ENCODE measurements at regions not wholly inside any gene's neighbourhood (a gene's known extent, or its start where the extent isn't known, plus 50 kb on each side); places are given as distances from the start of the nearest gene placed in this dataset.
"Not testable (repeated sequence)": the region's sequence is repeated elsewhere in the genome, so short reads cannot be mapped to it uniquely, and the experiment has no call there.

- Mint-ChIP-seq H3K4me3 (ENCODE audit: unreplicated experiment) (no peak overlapping the region), H3K27me3 (ENCODE audit: unreplicated experiment) (no peaks in the 10 kb centered on the region), H3K27ac (ENCODE audit: unreplicated experiment) (no peak overlapping the region), H3K9me3 (ENCODE audit: unreplicated experiment) (no peaks in the 10 kb centered on the region), H3K4me1 (ENCODE audit: unreplicated experiment) (no peaks in the 10 kb centered on the region), H3K36me3 (ENCODE audit: low read depth, unreplicated experiment) (peaks cover 4% of the 10 kb centered on the region)
- no peak for DNase-seq (ENCODE audit: low spot score)
- no peak for TF ChIP-seq CTCF (IDR thresholded peaks at IDR 0.05; ENCODE audit: unreplicated experiment)
These were observed 346.9 kb upstream of the SFSWAP start for GRCh38 chr12:131363841-131364495.

GRCh38 chr12:131364903-131365820, 345.7 kb upstream of the SFSWAP start:
- no peak for TF ChIP-seq CTCF (IDR thresholded peaks at IDR 0.05; ENCODE audit: unreplicated experiment)
- H3K4me3 Mint-ChIP-seq (ENCODE audit: unreplicated experiment) = no peak overlapping the region
- H3K4me1 Mint-ChIP-seq (ENCODE audit: unreplicated experiment) = no peaks in the 10 kb centered on the region

GRCh38 chr12:131365821-131366260, 345.0 kb upstream of the SFSWAP start:
- peaks cover 4% of the 10 kb centered on the region for H3K36me3 Mint-ChIP-seq (ENCODE audit: low read depth, unreplicated experiment)
- DNase-seq (ENCODE audit: low spot score) = no peak
- H3K4me1 Mint-ChIP-seq (ENCODE audit: unreplicated experiment) = no peaks in the 10 kb centered on the region
- H3K9me3 Mint-ChIP-seq (ENCODE audit: unreplicated experiment) = no peaks in the 10 kb centered on the region
- H3K27ac Mint-ChIP-seq (ENCODE audit: unreplicated experiment) = no peak overlapping the region
- TF ChIP-seq CTCF (IDR thresholded peaks at IDR 0.05; ENCODE audit: unreplicated experiment) = no peak
- H3K27me3 Mint-ChIP-seq (ENCODE audit: unreplicated experiment) = peaks cover 2% of the 10 kb centered on the region
- no peak overlapping the region for H3K4me3 Mint-ChIP-seq (ENCODE audit: unreplicated experiment)

More at GRCh38 chr12:131364903-131365820, 345.7 kb upstream of the SFSWAP start:
- no peak for DNase-seq (ENCODE audit: low spot score)
- H3K27ac Mint-ChIP-seq (ENCODE audit: unreplicated experiment) = no peak overlapping the region
- H3K36me3 Mint-ChIP-seq (ENCODE audit: low read depth, unreplicated experiment) = peaks cover 4% of the 10 kb centered on the region
- H3K27me3 Mint-ChIP-seq (ENCODE audit: unreplicated experiment) = peaks cover 2% of the 10 kb centered on the region
- H3K9me3 Mint-ChIP-seq (ENCODE audit: unreplicated experiment) = no peaks in the 10 kb centered on the region

GRCh38 chr12:131366261-131366871, 344.5 kb upstream of the SFSWAP start:
- Mint-ChIP-seq H3K4me1 (ENCODE audit: unreplicated experiment) (no peaks in the 10 kb centered on the region), H3K4me3 (ENCODE audit: unreplicated experiment) (no peak overlapping the region), H3K27ac (ENCODE audit: unreplicated experiment) (no peak overlapping the region), H3K9me3 (ENCODE audit: unreplicated experiment) (no peaks in the 10 kb centered on the region), H3K27me3 (ENCODE audit: unreplicated experiment) (peaks cover 2% of the 10 kb centered on the region), H3K36me3 (ENCODE audit: low read depth, unreplicated experiment) (peaks cover 4% of the 10 kb centered on the region)
- no peak for DNase-seq (ENCODE audit: low spot score)
- no peak for TF ChIP-seq CTCF (IDR thresholded peaks at IDR 0.05; ENCODE audit: unreplicated experiment)

GRCh38 chr12:131367067-131367982, 343.6 kb upstream of the SFSWAP start:
- H3K36me3 Mint-ChIP-seq (ENCODE audit: low read depth, unreplicated experiment); H3K9me3 Mint-ChIP-seq (ENCODE audit: unreplicated experiment); DNase-seq (ENCODE audit: low spot score); H3K27ac Mint-ChIP-seq (ENCODE audit: unreplicated experiment); H3K4me1 Mint-ChIP-seq (ENCODE audit: unreplicated experiment); H3K27me3 Mint-ChIP-seq (ENCODE audit: unreplicated experiment); H3K4me3 Mint-ChIP-seq (ENCODE audit: unreplicated experiment): not testable (repeated sequence)
